Mesendoderm (in vitro differentiated cells): ENCODE measurements at regions not wholly inside any gene's neighbourhood (a gene's known extent, or its start where the extent isn't known, plus 50 kb on each side); places are given as distances from the start of the nearest gene placed in this dataset.

Source experiments
- DNase-seq: peaks from one replicate; pipeline ENCODE4 v3.0.0; 2013
- H2AK5ac ChIP-seq: 2 replicates; pipeline ENCODE4 v1.6.1; 2013; ENCODE audit warnings: low read length, inconsistent platforms
- H2BK120ac ChIP-seq: 2 replicates; pipeline ENCODE4 v1.6.1; 2013; ENCODE audit warnings: low read depth, mild to moderate bottlenecking, low read length, moderate library complexity, mixed read lengths
- H2BK15ac ChIP-seq: replicated peaks from 2 replicates; pipeline ENCODE4 v1.6.1; 2013; ENCODE audit warnings: low read depth, mild to moderate bottlenecking, moderate library complexity
- H2BK5ac ChIP-seq: 2 replicates; pipeline ENCODE4 v1.6.1; 2013; ENCODE audit warnings: low read length, inconsistent platforms
- H3K18ac ChIP-seq: 2 replicates; pipeline ENCODE4 v1.6.1; 2013; ENCODE audit warnings: mild to moderate bottlenecking, low read length, mixed read lengths
- H3K23ac ChIP-seq: one replicate; pipeline ENCODE4 v1.6.1; 2013; ENCODE audit warnings: low read length
- H3K27ac ChIP-seq: 2 replicates; pipeline ENCODE4 v1.5.1; 2013; ENCODE audit warnings: low read depth, mild to moderate bottlenecking, inconsistent platforms, low read length, moderate library complexity
- H3K27me3 ChIP-seq: 2 replicates; pipeline ENCODE4 v1.6.1; 2013; ENCODE audit warnings: low read length, control low read depth, mild to moderate bottlenecking, inconsistent platforms; ENCODE audit not compliant: insufficient read depth, poor library complexity
- H3K36me3 ChIP-seq: 2 replicates; pipeline ENCODE4 v1.6.1; 2013; ENCODE audit warnings: low read length, inconsistent platforms; ENCODE audit not compliant: control insufficient read depth, insufficient read depth
- H3K4ac ChIP-seq: one replicate; pipeline ENCODE4 v1.6.1; 2013; ENCODE audit warnings: low read depth, mild to moderate bottlenecking, low read length, moderate library complexity
- H3K4me1 ChIP-seq: 2 replicates; pipeline ENCODE4 v1.6.1; 2013; ENCODE audit warnings: low read depth, low read length, inconsistent platforms; ENCODE audit not compliant: control insufficient read depth
- H3K4me2 ChIP-seq: 2 replicates; pipeline ENCODE4 v1.6.1; 2013; ENCODE audit warnings: low read length
- H3K4me3 ChIP-seq: 2 replicates; pipeline ENCODE4 v1.5.1; 2013; ENCODE audit warnings: mild to moderate bottlenecking, low read length
- H3K56ac ChIP-seq: one replicate; pipeline ENCODE4 v1.6.1; 2013; ENCODE audit warnings: low read length
- H3K79me1 ChIP-seq: 2 replicates; pipeline ENCODE4 v1.6.1; 2013; ENCODE audit warnings: low read length, inconsistent platforms
- H3K79me2 ChIP-seq: 2 replicates; pipeline ENCODE4 v1.6.1; 2013; ENCODE audit warnings: mild to moderate bottlenecking, low read length; ENCODE audit not compliant: control insufficient read depth, insufficient read depth
- H3K9ac ChIP-seq: 2 replicates; pipeline ENCODE4 v1.6.1; 2013; ENCODE audit warnings: low read length, inconsistent platforms
- H4K5ac ChIP-seq: one replicate; pipeline ENCODE4 v1.6.1; 2013; ENCODE audit warnings: low read length
- H4K8ac ChIP-seq: one replicate; pipeline ENCODE4 v1.6.1; 2013; ENCODE audit warnings: low read depth, mild to moderate bottlenecking, control low read depth, low read length, moderate library complexity
- WGBS: extraction: QIAGEN DNeasy Blood & Tissue Kit; methylation state at CpG from one replicate; pipeline ENCODE4 v1.1.7; 2013; ENCODE audit warnings: low lambda C conversion rate, missing lambda C conversion rate; ENCODE audit not compliant: insufficient coverage; ENCODE audit errors: extremely low coverage; 5-methylcytosine and 5-hydroxymethylcytosine counted together

DNA sequence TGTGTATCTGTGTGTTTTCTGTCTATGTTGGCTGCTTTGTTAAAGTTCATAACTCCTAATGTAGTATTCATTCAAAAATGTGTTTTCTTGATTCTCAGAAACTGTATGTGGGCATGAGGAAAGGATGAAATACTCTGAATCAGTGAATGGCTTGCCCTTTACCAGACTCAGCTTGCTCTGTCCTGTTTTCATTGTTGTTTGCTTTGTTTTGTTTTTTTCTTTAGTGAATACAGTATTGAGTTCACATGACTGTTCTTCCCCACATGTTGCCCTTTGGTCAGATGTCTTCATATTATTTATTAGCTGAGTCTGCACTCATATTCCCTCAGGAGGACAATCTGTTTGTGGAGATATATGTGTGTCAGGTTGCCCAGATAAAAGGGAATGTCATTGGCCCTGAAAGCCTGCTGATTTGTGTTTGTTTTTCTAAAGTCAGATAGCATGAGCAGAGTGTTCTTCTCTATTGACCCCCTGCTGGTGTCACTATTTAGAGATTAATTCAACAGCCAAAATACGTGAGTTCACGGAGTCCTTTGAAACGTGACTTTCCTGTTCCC lies 1184.4 kb downstream of the RPA4 start:
- no peak overlapping the region for H3K56ac ChIP-seq
- H3K27ac ChIP-seq, result no peak overlapping the region
- no peak overlapping the region for H2AK5ac ChIP-seq
- H4K5ac ChIP-seq, result no peak overlapping the region
- DNase-seq, result peak; percentile 62
- WGBS, result no CpG with 5 or more reads among the region's 3 CpGs
- H3K79me1 ChIP-seq, result no peaks in the 10 kb centered on the region
- no peak overlapping the region for H2BK15ac ChIP-seq
- no peak overlapping the region for H3K4me2 ChIP-seq
- H3K4me1 ChIP-seq, result no peaks in the 10 kb centered on the region
- no peak overlapping the region for H2BK120ac ChIP-seq
- H4K8ac ChIP-seq, result no peak overlapping the region
- H3K4ac ChIP-seq, result no peak overlapping the region
- H3K27me3 ChIP-seq, result no peaks in the 10 kb centered on the region
- no peak overlapping the region for H3K4me3 ChIP-seq
- no peak overlapping the region for H3K18ac ChIP-seq
- H2BK5ac ChIP-seq, result no peak overlapping the region
- H3K79me2 ChIP-seq, result no peaks in the 10 kb centered on the region
- H3K23ac ChIP-seq, result no peak overlapping the region
- H3K36me3 ChIP-seq, result no peaks in the 10 kb centered on the region
- no peak overlapping the region for H3K9ac ChIP-seq

DNA sequence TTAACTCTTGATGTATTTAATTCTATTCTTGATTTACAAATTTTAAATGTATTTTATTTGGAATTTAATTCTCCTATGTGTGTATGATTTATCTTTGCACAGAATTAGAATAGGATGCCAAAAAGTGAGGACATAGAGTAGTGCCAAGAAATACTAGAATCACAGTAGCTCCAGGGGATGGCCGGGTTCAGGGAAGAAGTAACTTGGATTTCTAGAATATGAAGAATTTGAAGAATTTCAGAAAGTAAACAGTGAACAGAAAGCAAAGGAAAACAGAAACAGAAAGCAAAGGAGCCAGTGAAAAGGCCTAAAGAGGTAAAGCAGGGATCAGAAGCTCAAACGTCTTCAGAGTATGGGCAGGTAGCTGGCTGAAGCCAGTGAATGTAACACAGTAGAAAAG lies 1187.6 kb downstream of the RPA4 start:
- H3K4me1 ChIP-seq, result no peaks in the 10 kb centered on the region
- no peak overlapping the region for H3K56ac ChIP-seq
- no peak overlapping the region for H2AK5ac ChIP-seq
- no CpG with 5 or more reads among the region's 2 CpGs for WGBS
- H3K9ac ChIP-seq, result no peak overlapping the region
- H3K27me3 ChIP-seq, result no peaks in the 10 kb centered on the region
- no peak overlapping the region for H4K8ac ChIP-seq
- H3K79me1 ChIP-seq, result no peaks in the 10 kb centered on the region
- H3K18ac ChIP-seq, result no peak overlapping the region
- no peak overlapping the region for H2BK120ac ChIP-seq
- H3K4me2 ChIP-seq, result no peak overlapping the region
- H3K4me3 ChIP-seq, result no peak overlapping the region
- no peak overlapping the region for H3K23ac ChIP-seq
- no peak overlapping the region for H4K5ac ChIP-seq
- no peak overlapping the region for H3K4ac ChIP-seq
- H2BK5ac ChIP-seq, result no peak overlapping the region
- no peaks in the 10 kb centered on the region for H3K79me2 ChIP-seq
- no peak for DNase-seq
- H3K27ac ChIP-seq, result no peak overlapping the region
- no peaks in the 10 kb centered on the region for H3K36me3 ChIP-seq
- no peak overlapping the region for H2BK15ac ChIP-seq

DNA sequence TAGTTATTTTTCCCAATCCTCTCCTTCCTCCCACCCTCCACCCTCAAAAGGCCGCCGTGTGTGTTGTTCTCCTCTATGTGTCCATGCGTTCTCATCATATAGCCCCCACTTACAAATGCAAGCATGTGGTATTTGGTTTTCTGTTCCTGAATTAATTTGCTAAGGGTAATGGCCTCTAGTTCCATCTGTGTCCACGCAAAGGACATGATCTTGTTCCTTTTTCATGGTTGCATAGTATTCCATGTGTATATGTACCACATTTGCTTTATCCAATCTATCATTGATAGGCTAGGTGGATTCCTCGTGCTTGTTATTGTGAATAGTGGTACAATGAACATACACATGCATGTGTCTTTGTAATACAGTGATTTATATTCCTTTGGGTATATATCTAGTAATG lies 1193.7 kb downstream of the RPA4 start:
- Histone ChIP-seq H3K4me1 (no peaks in the 10 kb centered on the region), H3K4ac (no peak overlapping the region), H3K56ac (no peak overlapping the region), H3K79me1 (no peaks in the 10 kb centered on the region), H2AK5ac (no peak overlapping the region), H3K27ac (no peak overlapping the region), H4K8ac (no peak overlapping the region), H2BK15ac (no peak overlapping the region), H2BK120ac (no peak overlapping the region), H3K23ac (no peak overlapping the region), H3K18ac (no peak overlapping the region), H3K79me2 (no peaks in the 10 kb centered on the region), H4K5ac (no peak overlapping the region), H3K36me3 (no peaks in the 10 kb centered on the region), H3K4me2 (no peak overlapping the region), H2BK5ac (no peak overlapping the region), H3K27me3 (no peaks in the 10 kb centered on the region), H3K9ac (no peak overlapping the region), H3K4me3 (no peak overlapping the region)
- DNase-seq, result no peak
- WGBS, result no CpG with 5 or more reads among the region's 5 CpGs

DNA sequence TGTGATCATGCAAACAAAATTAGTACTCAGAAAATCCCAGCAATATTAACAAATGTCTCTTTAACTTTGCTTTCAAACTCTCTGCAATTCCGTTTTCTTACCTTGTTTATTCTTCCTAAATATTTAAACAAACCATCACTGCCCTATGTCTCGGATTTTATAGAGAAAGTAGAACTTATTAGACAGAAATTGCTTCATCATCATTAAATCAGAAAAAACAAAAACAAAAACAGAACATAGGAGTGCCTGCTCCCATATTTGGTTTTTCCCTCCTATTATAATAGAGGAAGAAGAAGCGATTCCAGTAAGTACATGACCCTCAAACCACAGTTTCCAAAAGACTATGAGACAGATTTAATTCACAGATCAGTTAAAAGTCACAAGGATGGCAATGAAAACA lies 1228.0 kb downstream of the RPA4 start:
- WGBS, result no CpG with 5 or more reads among the region's 3 CpGs

DNA sequence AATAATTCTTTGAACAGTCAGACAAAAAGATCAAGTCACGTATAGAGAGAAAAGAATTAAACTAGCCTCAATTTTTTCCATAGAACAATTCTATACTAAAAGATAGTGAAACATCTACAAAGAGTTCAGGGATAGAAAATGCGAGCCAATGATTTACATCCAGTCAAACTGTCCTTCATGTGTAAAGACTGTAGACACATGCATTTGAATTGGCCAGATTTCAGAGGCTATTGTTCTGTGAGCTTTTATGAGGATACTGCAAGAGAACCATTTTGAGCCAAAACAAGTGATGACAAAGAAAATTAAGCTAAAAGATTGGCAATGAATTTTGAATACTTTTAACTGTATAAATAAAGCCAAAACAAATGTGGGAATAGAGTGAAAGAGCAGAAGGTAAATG lies 1230.3 kb downstream of the RPA4 start:
- H3K27me3 ChIP-seq, result no peaks in the 10 kb centered on the region
- no peak for DNase-seq
- H2AK5ac ChIP-seq, result no peak overlapping the region
- H3K4me1 ChIP-seq, result no peaks in the 10 kb centered on the region
- H2BK5ac ChIP-seq, result no peak overlapping the region
- H3K18ac ChIP-seq, result no peak overlapping the region
- H4K8ac ChIP-seq, result no peak overlapping the region
- no peaks in the 10 kb centered on the region for H3K79me2 ChIP-seq
- no peak overlapping the region for H3K56ac ChIP-seq
- no peak overlapping the region for H3K27ac ChIP-seq
- H3K23ac ChIP-seq, result no peak overlapping the region
- no peak overlapping the region for H2BK15ac ChIP-seq
- no peak overlapping the region for H3K4me2 ChIP-seq
- H3K4ac ChIP-seq, result no peak overlapping the region
- no peak overlapping the region for H3K9ac ChIP-seq
- H3K79me1 ChIP-seq, result no peaks in the 10 kb centered on the region
- no peak overlapping the region for H2BK120ac ChIP-seq
- H3K36me3 ChIP-seq, result no peaks in the 10 kb centered on the region
- H4K5ac ChIP-seq, result no peak overlapping the region
- H3K4me3 ChIP-seq, result no peak overlapping the region
- no CpG with 5 or more reads among the region's 2 CpGs for WGBS

More for the DNA sequence above, 1228.0 kb downstream of the RPA4 start:
- no peak overlapping the region for H3K4me3 ChIP-seq
- H3K4me1 ChIP-seq, result no peaks in the 10 kb centered on the region
- no peaks in the 10 kb centered on the region for H3K79me1 ChIP-seq
- H4K8ac ChIP-seq, result no peak overlapping the region
- H4K5ac ChIP-seq, result no peak overlapping the region
- no peaks in the 10 kb centered on the region for H3K36me3 ChIP-seq
- DNase-seq, result no peak
- no peak overlapping the region for H3K27ac ChIP-seq
- no peak overlapping the region for H3K18ac ChIP-seq
- no peak overlapping the region for H3K4ac ChIP-seq
- H2BK5ac ChIP-seq, result no peak overlapping the region
- H3K23ac ChIP-seq, result no peak overlapping the region
- H3K56ac ChIP-seq, result no peak overlapping the region
- H3K9ac ChIP-seq, result no peak overlapping the region
- no peak overlapping the region for H2BK120ac ChIP-seq
- H2AK5ac ChIP-seq, result no peak overlapping the region
- H3K27me3 ChIP-seq, result no peaks in the 10 kb centered on the region
- no peak overlapping the region for H2BK15ac ChIP-seq
- no peak overlapping the region for H3K4me2 ChIP-seq
- no peaks in the 10 kb centered on the region for H3K79me2 ChIP-seq

- H3K4ac ChIP-seq, result no peak overlapping the region
- no CpG with 5 or more reads among the region's 1 CpG for WGBS
- no peak overlapping the region for H2BK120ac ChIP-seq
- no peaks in the 10 kb centered on the region for H3K79me1 ChIP-seq
- H3K4me3 ChIP-seq, result no peak overlapping the region
- H3K27ac ChIP-seq, result no peak overlapping the region
- H2AK5ac ChIP-seq, result no peak overlapping the region
- no peak overlapping the region for H3K18ac ChIP-seq
- H3K23ac ChIP-seq, result no peak overlapping the region
- no peak overlapping the region for H3K9ac ChIP-seq
- H3K56ac ChIP-seq, result no peak overlapping the region
- no peak overlapping the region for H4K5ac ChIP-seq
- no peak overlapping the region for H3K4me2 ChIP-seq
- peak; percentile 31 for DNase-seq
- H3K36me3 ChIP-seq, result no peaks in the 10 kb centered on the region
- no peaks in the 10 kb centered on the region for H3K79me2 ChIP-seq
- H2BK5ac ChIP-seq, result no peak overlapping the region
- H2BK15ac ChIP-seq, result no peak overlapping the region
- no peaks in the 10 kb centered on the region for H3K27me3 ChIP-seq
- H3K4me1 ChIP-seq, result no peaks in the 10 kb centered on the region
- H4K8ac ChIP-seq, result no peak overlapping the region
Observed at GRCh38 chrX:98141466-98141865, 1257.8 kb downstream of the RPA4 start.
